ENCODE measurements at regions not wholly inside any gene's neighbourhood (a gene's known extent, or its start where the extent isn't known, plus 50 kb on each side); places are given as distances from the start of the nearest gene placed in this dataset.

- no peaks in the 10 kb centered on the region for H3K27me3 Mint-ChIP-seq (ENCODE audit: low read depth)
- DNase-seq (ENCODE audit: low read depth, low spot score), result no peak
- no peak overlapping the region for H3K27ac Mint-ChIP-seq (ENCODE audit: unreplicated experiment)
- peaks cover 2% of the 10 kb centered on the region for H3K9me3 Mint-ChIP-seq
- H3K4me1 Mint-ChIP-seq, result peaks cover 8% of the 10 kb centered on the region
- H3K36me3 Mint-ChIP-seq (ENCODE audit: low read depth), result no peaks in the 10 kb centered on the region
- H3K4me3 Mint-ChIP-seq, result no peak overlapping the region
- no peak for TF ChIP-seq CTCF (conservative IDR thresholded peaks at IDR 0.05)
Measured at GRCh38 chr10:128242641-128243040, 116.4 kb upstream of the MKI67 start.

GRCh38 chr10:128245026-128245425 is 118.8 kb upstream of the MKI67 start:
- Mint-ChIP-seq H3K27me3 (ENCODE audit: low read depth) (no peaks in the 10 kb centered on the region), H3K9me3 (peaks cover 2% of the 10 kb centered on the region), H3K4me1 (peaks cover 4% of the 10 kb centered on the region), H3K27ac (ENCODE audit: unreplicated experiment) (no peak overlapping the region), H3K4me3 (no peak overlapping the region), H3K36me3 (ENCODE audit: low read depth) (no peaks in the 10 kb centered on the region)
- no peak for TF ChIP-seq CTCF (conservative IDR thresholded peaks at IDR 0.05)
- DNase-seq (ENCODE audit: low read depth, low spot score), result no peak

- Mint-ChIP-seq H3K27ac (ENCODE audit: unreplicated experiment) (no peak overlapping the region), H3K4me3 (no peak overlapping the region)
Measured at GRCh38 chr10:128247576-128247975, 121.4 kb upstream of the MKI67 start.

GRCh38 chr10:128254476-128254875 is 128.3 kb upstream of the MKI67 start:
- H3K27me3 Mint-ChIP-seq (ENCODE audit: low read depth), result no peaks in the 10 kb centered on the region
- H3K4me3 Mint-ChIP-seq, result no peak overlapping the region
- no peaks in the 10 kb centered on the region for H3K36me3 Mint-ChIP-seq (ENCODE audit: low read depth)
- DNase-seq (ENCODE audit: low read depth, low spot score), result no peak
- no peak for TF ChIP-seq CTCF (conservative IDR thresholded peaks at IDR 0.05)
- no peaks in the 10 kb centered on the region for H3K9me3 Mint-ChIP-seq
- H3K27ac Mint-ChIP-seq (ENCODE audit: unreplicated experiment), result peak overlapping the region; percentile 10
- peaks cover 7% of the 10 kb centered on the region for H3K4me1 Mint-ChIP-seq

More at GRCh38 chr10:128247576-128247975, 121.4 kb upstream of the MKI67 start:
- no peaks in the 10 kb centered on the region for H3K36me3 Mint-ChIP-seq (ENCODE audit: low read depth)
- no peaks in the 10 kb centered on the region for H3K27me3 Mint-ChIP-seq (ENCODE audit: low read depth)
- H3K9me3 Mint-ChIP-seq, result peaks cover 2% of the 10 kb centered on the region
- H3K4me1 Mint-ChIP-seq, result peaks cover under 1% of the 10 kb centered on the region
- no peak for DNase-seq (ENCODE audit: low read depth, low spot score)
- no peak for TF ChIP-seq CTCF (conservative IDR thresholded peaks at IDR 0.05)

- peaks cover 7% of the 10 kb centered on the region for H3K4me1 Mint-ChIP-seq
- no peaks in the 10 kb centered on the region for H3K9me3 Mint-ChIP-seq
- no peaks in the 10 kb centered on the region for H3K27me3 Mint-ChIP-seq (ENCODE audit: low read depth)
- DNase-seq (ENCODE audit: low read depth, low spot score), result no peak
- no peak overlapping the region for H3K27ac Mint-ChIP-seq (ENCODE audit: unreplicated experiment)
- no peak for TF ChIP-seq CTCF (conservative IDR thresholded peaks at IDR 0.05)
- no peaks in the 10 kb centered on the region for H3K36me3 Mint-ChIP-seq (ENCODE audit: low read depth)
- H3K4me3 Mint-ChIP-seq, result no peak overlapping the region
Measured at GRCh38 chr10:128257428-128257827, 131.2 kb upstream of the MKI67 start.

Measured in neural crest cell (in vitro differentiated cells).